IMR-90 (cell line): ENCODE measurements at regions not wholly inside any gene's neighbourhood (a gene's known extent, or its start where the extent isn't known, plus 50 kb on each side); places are given as distances from the start of the nearest gene placed in this dataset.
"Not testable (repeated sequence)": the region's sequence is repeated elsewhere in the genome, so short reads cannot be mapped to it uniquely, and the experiment has no call there.

Source experiments
- ATAC-seq: fragments of 200-7000 bp; cut with Tn5 transposase; 2 replicates; pipeline ENCODE4 v1.9.1; 2020; ENCODE audit warnings: low read depth, mild to moderate bottlenecking, moderate library complexity
- BruUV-seq: library from RNA; stranded (reverse); fragments of 400-500 nt; replicated peaks from 2 replicates; lab custom pipeline; 2021; lab: Mats Ljungman, UMichigan
- CTCF ChIA-PET: fragments of 300-600 bp; formaldehyde crosslinking; extraction: SDS; loops from one replicate; lab custom pipeline; 2021; ENCODE audit warnings: antibody characterized with exemption; lab: Yijun Ruan, JAX
- POLR2A ChIA-PET: fragments of 300-600 bp; sonication (Branson Sonifier 250); formaldehyde crosslinking; loops from one replicate; lab custom pipeline; 2022; ENCODE audit warnings: antibody characterized with exemption; ENCODE audit not compliant: unreplicated experiment; lab: Charles Lee
- DNase-seq: peaks from one replicate; pipeline ENCODE4 v3.0.0; 2013
- H2AFZ ChIP-seq: replicated peaks from 2 replicates; pipeline ENCODE3; 2013; ENCODE audit warnings: low read length, mild to moderate bottlenecking; ENCODE audit not compliant: poor library complexity
- H2AK5ac ChIP-seq: 2 replicates; pipeline ENCODE4 v1.6.1; 2013; ENCODE audit warnings: low read depth, low read length, inconsistent platforms
- H2AK9ac ChIP-seq: replicated peaks from 2 replicates; pipeline ENCODE3; 2013; ENCODE audit warnings: mild to moderate bottlenecking, low read depth, low read length, moderate library complexity; ENCODE audit not compliant: poor library complexity
- H2BK120ac ChIP-seq: 2 replicates; pipeline ENCODE4 v1.6.1; 2013; ENCODE audit warnings: low read depth, low read length, inconsistent platforms
- H2BK15ac ChIP-seq: 3 replicates; pipeline ENCODE4 v1.6.1; 2013; ENCODE audit warnings: low read depth, low read length, inconsistent platforms
- H2BK20ac ChIP-seq: 2 replicates; pipeline ENCODE4 v1.6.1; 2013; ENCODE audit warnings: low read depth, mild to moderate bottlenecking, inconsistent platforms, low read length, moderate library complexity
- H2BK5ac ChIP-seq: 2 replicates; pipeline ENCODE4 v1.6.1; 2013; ENCODE audit warnings: mild to moderate bottlenecking, low read depth, low read length, inconsistent platforms; ENCODE audit not compliant: poor library complexity, severe bottlenecking
- H3K14ac ChIP-seq: replicated peaks from 2 replicates; pipeline ENCODE4 v1.6.1; 2013; ENCODE audit warnings: low read depth, low read length, inconsistent platforms
- H3K18ac ChIP-seq: 2 replicates; pipeline ENCODE4 v1.6.1; 2013; ENCODE audit warnings: low read depth, low read length, control low read depth
- H3K23ac ChIP-seq: 2 replicates; pipeline ENCODE4 v1.6.1; 2013; ENCODE audit warnings: low read depth, low read length, inconsistent platforms
- H3K27ac ChIP-seq: 2 replicates; pipeline ENCODE4 v1.5.1; 2013; ENCODE audit warnings: mild to moderate bottlenecking, control low read depth, low read length; ENCODE audit not compliant: insufficient read depth
- H3K27me3 ChIP-seq: 2 replicates; pipeline ENCODE4 v1.6.1; 2013; ENCODE audit warnings: low read length; ENCODE audit not compliant: control insufficient read depth, insufficient read depth
- H3K36me3 ChIP-seq: 2 replicates; pipeline ENCODE4 v1.6.1; 2013; ENCODE audit warnings: low read length, mixed read lengths; ENCODE audit not compliant: control insufficient read depth, insufficient read depth
- H3K4ac ChIP-seq: 2 replicates; pipeline ENCODE4 v1.6.1; 2013; ENCODE audit warnings: low read depth, low read length, inconsistent platforms
- H3K4me1 ChIP-seq: 2 replicates; pipeline ENCODE4 v1.6.1; 2013; ENCODE audit warnings: low read length, mixed read lengths; ENCODE audit not compliant: control insufficient read depth, insufficient read depth
- H3K4me2 ChIP-seq: 2 replicates; pipeline ENCODE4 v1.6.1; 2013; ENCODE audit warnings: low read depth, mild to moderate bottlenecking, control low read depth, low read length, moderate library complexity
- H3K4me3 ChIP-seq: 2 replicates; pipeline ENCODE4 v1.5.1; 2013; ENCODE audit warnings: low read depth, mild to moderate bottlenecking, control low read depth, low read length, moderate library complexity; ENCODE audit not compliant: insufficient read depth
- H3K56ac ChIP-seq: 2 replicates; pipeline ENCODE4 v1.6.1; 2013; ENCODE audit warnings: low read length, inconsistent platforms; ENCODE audit not compliant: insufficient read depth; ENCODE audit errors: extremely low read depth
- H3K79me1 ChIP-seq, 2 experiments: 2 replicates each; pipeline ENCODE4 v1.6.1; 2013; ENCODE audit warnings: low read length in 2 of 2, inconsistent platforms in 1 of 2, low read depth in 1 of 2
- H3K9ac ChIP-seq: 2 replicates; pipeline ENCODE4 v1.6.1; 2013; ENCODE audit warnings: low read depth, low read length, control low read depth
- H3K9me1 ChIP-seq: 2 replicates; pipeline ENCODE4 v1.6.1; 2013; ENCODE audit warnings: low read length, inconsistent platforms; ENCODE audit not compliant: insufficient read depth
- H3K9me3 ChIP-seq: 2 replicates; pipeline ENCODE4 v1.6.1; 2013; ENCODE audit warnings: low read length; ENCODE audit not compliant: control insufficient read depth, insufficient read depth
- H4K20me1 ChIP-seq: 2 replicates; pipeline ENCODE4 v1.6.1; 2013; ENCODE audit warnings: low read length, inconsistent platforms; ENCODE audit not compliant: insufficient read depth
- H4K5ac ChIP-seq: 2 replicates; pipeline ENCODE4 v1.6.1; 2013; ENCODE audit warnings: mild to moderate bottlenecking, low read depth, low read length, control low read depth
- H4K8ac ChIP-seq, 2 experiments: 2 replicates each; pipeline ENCODE4 v1.6.1; 2013; ENCODE audit warnings: low read depth in 2 of 2, low read length in 2 of 2, control low read depth in 1 of 2, inconsistent platforms in 1 of 2
- H4K91ac ChIP-seq: 2 replicates; pipeline ENCODE4 v1.6.1; 2013; ENCODE audit warnings: low read depth, low read length, inconsistent platforms; ENCODE audit not compliant: insufficient read depth
- CEBPB ChIP-seq: IDR thresholded peaks from 2 replicates; pipeline ENCODE4 v1.6.1; 2012; ENCODE audit warnings: low read depth, low read length, improper control_type of control experiment
- CHD1 ChIP-seq: IDR thresholded peaks from 2 replicates; pipeline ENCODE4 v1.6.1; 2012; ENCODE audit warnings: low read depth, low read length, improper control_type of control experiment
- CTCF ChIP-seq: conservative IDR thresholded peaks from 2 replicates; pipeline ENCODE4 v1.5.1; 2012; ENCODE audit warnings: mild to moderate bottlenecking, low read depth, low read length, improper control_type of control experiment
- FOS ChIP-seq: fragments of 150-350 bp; IDR thresholded peaks from 2 replicates; pipeline ENCODE4 v1.6.1; 2016; ENCODE audit warnings: low read depth, low read length
- MAFK ChIP-seq: IDR thresholded peaks from 2 replicates; pipeline ENCODE4 v1.6.1; 2012; ENCODE audit warnings: low read depth, low read length, improper control_type of control experiment
- MAZ ChIP-seq: IDR thresholded peaks from 2 replicates; pipeline ENCODE4 v1.6.1; 2012; ENCODE audit warnings: low read depth, mild to moderate bottlenecking, low read length, improper control_type of control experiment, moderate library complexity, borderline replicate concordance
- POLR2A ChIP-seq: IDR thresholded peaks from 2 replicates; pipeline ENCODE4 v1.6.1; 2012; ENCODE audit warnings: mild to moderate bottlenecking, low read depth, low read length
- RAD21 ChIP-seq: IDR thresholded peaks from 2 replicates; pipeline ENCODE4 v1.6.1; 2012; ENCODE audit warnings: low read length, improper control_type of control experiment
- RCOR1 ChIP-seq: IDR thresholded peaks from 2 replicates; pipeline ENCODE4 v1.6.1; 2012; ENCODE audit warnings: mild to moderate bottlenecking, low read length, improper control_type of control experiment; ENCODE audit not compliant: insufficient replicate concordance
- RFX5 ChIP-seq: IDR thresholded peaks from 2 replicates; pipeline ENCODE4 v1.8.0; 2012; ENCODE audit warnings: low read depth, mild to moderate bottlenecking, low read length, moderate library complexity
- SMC3 ChIP-seq: fragments of 150-350 bp; IDR thresholded peaks from 2 replicates; pipeline ENCODE4 v1.6.1; 2016; ENCODE audit warnings: low read depth, mild to moderate bottlenecking, antibody characterized with exemption, low read length, moderate library complexity
- WGBS, 2 experiments: methylation state at CpG; one replicate each; pipeline versions ENCODE4 v1.1.5 to v1.1.7; 2013; ENCODE audit warnings: missing lambda C conversion rate in 2 of 2; ENCODE audit not compliant: insufficient read length in 1 of 2; ENCODE audit errors: extremely low coverage in 2 of 2; 5-methylcytosine and 5-hydroxymethylcytosine counted together
- dilution Hi-C: fragments of 300-500 bp; cut with HindIII; formaldehyde crosslinking; loops from one replicate; pipeline ENCODE4 v1.14.3; 2018; ENCODE audit warnings: low sequenced_read_pairs; ENCODE audit not compliant: unreplicated experiment
- in situ Hi-C: fragments of 300-500 bp; cut with MboI; formaldehyde crosslinking; loops from 3 replicates; pipeline ENCODE4 v1.14.3; 2019; ENCODE audit warnings: low sequenced_read_pairs, inconsistent platforms, mixed read lengths
- intact Hi-C: fragments of 100-400 bp; cut with micrococcal nuclease; formaldehyde crosslinking; loops from 2 replicates; pipeline ENCODE4 v1.10.0; 2022

- Histone ChIP-seq H2AFZ (no peak overlapping the region), H2BK120ac (no peak overlapping the region), H4K91ac (no peak overlapping the region), H4K8ac (no peak overlapping the region), H3K18ac (no peak overlapping the region), H3K9ac (no peak overlapping the region), H3K14ac (no peak overlapping the region), H3K27me3 (no peaks in the 10 kb centered on the region), H3K9me1 (no peaks in the 10 kb centered on the region), H2BK20ac (no peak overlapping the region), H3K4me1 (no peaks in the 10 kb centered on the region), H3K56ac (no peak overlapping the region), H3K23ac (no peak overlapping the region), H2BK15ac (no peak overlapping the region), H2AK5ac (no peak overlapping the region), H4K20me1 (no peaks in the 10 kb centered on the region), H4K5ac (no peak overlapping the region), H3K4ac (no peak overlapping the region), H3K9me3 (peaks cover 3% of the 10 kb centered on the region), H3K4me3 (no peak overlapping the region), H2BK5ac (no peak overlapping the region), H3K36me3 (no peaks in the 10 kb centered on the region), H3K27ac (no peak overlapping the region), H3K4me2 (no peak overlapping the region), H3K79me1 (no peaks in the 10 kb centered on the region), H2AK9ac (no peak overlapping the region)
- intact Hi-C loops = no loop called here
- in situ Hi-C loops = no loop called here
- no TSS peak for BruUV-seq
- ATAC-seq (no peak), DNase-seq (no peak)
- TF ChIP-seq MAFK = no peak
- no peak for TF ChIP-seq SMC3
- no peak for TF ChIP-seq FOS
- TF ChIP-seq RAD21 = no peak
- no peak for TF ChIP-seq POLR2A
- TF ChIP-seq CTCF = no peak
- no peak for TF ChIP-seq CEBPB
- TF ChIP-seq MAZ = no peak
- no peak for TF ChIP-seq CHD1
- TF ChIP-seq RFX5 = no peak
- no peak for TF ChIP-seq RCOR1
- dilution Hi-C loops = no loop called here
- CTCF ChIA-PET = no interaction called here
- POLR2A ChIA-PET = no interaction called here
- 90% methylated on average over 4 of the region's 9 CpGs; no CpG with 5 or more reads in 1 of the 2 experiments for WGBS, 2 experiments
Measured at GRCh38 chr6:141183368-141183767, 949.4 kb upstream of the GJE1 start.

- H3K79me1 ChIP-seq, ATAC-seq, BruUV-seq, H3K4me3 ChIP-seq, H2BK120ac ChIP-seq, H2AFZ ChIP-seq, POLR2A ChIA-PET, H4K8ac ChIP-seq, H3K4ac ChIP-seq, H4K20me1 ChIP-seq, H2BK20ac ChIP-seq, H2AK9ac ChIP-seq, H3K27me3 ChIP-seq, H4K5ac ChIP-seq, H3K14ac ChIP-seq, H3K27ac ChIP-seq, H3K4me2 ChIP-seq, in situ Hi-C loops, H4K91ac ChIP-seq, H3K9me1 ChIP-seq, DNase-seq, dilution Hi-C loops, H2BK5ac ChIP-seq, H3K23ac ChIP-seq, H3K56ac ChIP-seq, H2AK5ac ChIP-seq, H3K9ac ChIP-seq, H3K9me3 ChIP-seq, H3K4me1 ChIP-seq, CTCF ChIA-PET, H3K36me3 ChIP-seq, intact Hi-C loops, H3K18ac ChIP-seq, H2BK15ac ChIP-seq: not testable (repeated sequence)
- WGBS, 2 experiments = no CpG with 5 or more reads among the region's 5 CpGs
Measured at GRCh38 chr6:141175458-141175857, 957.3 kb upstream of the GJE1 start.
